HG03045 (cell line): ENCODE measurements at regions not wholly inside any gene's neighbourhood (a gene's known extent, or its start where the extent isn't known, plus 50 kb on each side); places are given as distances from the start of the nearest gene placed in this dataset.
"Not testable (repeated sequence)": the region's sequence is repeated elsewhere in the genome, so short reads cannot be mapped to it uniquely, and the experiment has no call there.

ENCODE experiments used
- ATAC-seq: cut with Tn5 transposase; IDR thresholded peaks from one replicate; pipeline ENCODE4 v1.9.1; 2021; ENCODE audit warnings: mild to moderate bottlenecking, moderate library complexity; ENCODE audit not compliant: unreplicated experiment

- ATAC-seq = no peak
Measured at GRCh38 chr11:82225502-82225901, 508.2 kb downstream of the FAM181B start.

- no peak for ATAC-seq
Measured at GRCh38 chr11:82216927-82217570, 516.6 kb downstream of the FAM181B start.

- no peak for ATAC-seq
Measured at GRCh38 chr11:82210011-82210410, 523.7 kb downstream of the FAM181B start.

- ATAC-seq = no peak
Measured at GRCh38 chr11:82195283-82195682, 538.4 kb downstream of the FAM181B start.

GRCh38 chr11:82194521-82194920, 539.1 kb downstream of the FAM181B start:
- ATAC-seq = no peak

GRCh38 chr11:82191695-82192094, 542.0 kb downstream of the FAM181B start:
- no peak for ATAC-seq

- no peak for ATAC-seq
Measured at GRCh38 chr11:82185925-82186324, 547.7 kb downstream of the FAM181B start.

GRCh38 chr11:82184966-82185365, 548.7 kb downstream of the FAM181B start:
- no peak for ATAC-seq

GRCh38 chr11:82183346-82183745, 550.3 kb downstream of the FAM181B start:
- no peak for ATAC-seq

GRCh38 chr11:82182697-82183096, 551.0 kb downstream of the FAM181B start:
- ATAC-seq = not testable (repeated sequence)

GRCh38 chr11:82181796-82182195, 551.9 kb downstream of the FAM181B start:
- ATAC-seq = not testable (repeated sequence)

- ATAC-seq = no peak
Measured at GRCh38 chr11:82176945-82177344, 556.7 kb downstream of the FAM181B start.

GRCh38 chr11:82176365-82176764, 557.3 kb downstream of the FAM181B start:
- no peak for ATAC-seq

GRCh38 chr11:82174610-82175009, 559.1 kb downstream of the FAM181B start:
- ATAC-seq = no peak

- no peak for ATAC-seq
Measured at GRCh38 chr11:82146789-82147188, 586.9 kb downstream of the FAM181B start.

GRCh38 chr11:82118946-82119345, 614.7 kb downstream of the FAM181B start:
- ATAC-seq = no peak

- no peak for ATAC-seq
Measured at GRCh38 chr11:82117362-82117761, 616.3 kb downstream of the FAM181B start.

GRCh38 chr11:82105331-82105998, 628.2 kb downstream of the FAM181B start:
- no peak for ATAC-seq

- no peak for ATAC-seq
Measured at GRCh38 chr11:82092904-82093303, 640.8 kb downstream of the FAM181B start.

- no peak for ATAC-seq
Measured at GRCh38 chr11:82089426-82089825, 644.2 kb downstream of the FAM181B start.

GRCh38 chr11:82085493-82085892, 648.2 kb downstream of the FAM181B start:
- ATAC-seq = no peak

GRCh38 chr11:82082976-82083375, 650.7 kb downstream of the FAM181B start:
- ATAC-seq = no peak

- no peak for ATAC-seq
Measured at GRCh38 chr11:82080160-82080559, 653.5 kb downstream of the FAM181B start.
